GM12878 (cell line): ENCODE measurements at regions not wholly inside any gene's neighbourhood (a gene's known extent, or its start where the extent isn't known, plus 50 kb on each side); places are given as distances from the start of the nearest gene placed in this dataset.

Experiments used
- CBFB ChIP-seq: IDR thresholded peaks from 2 replicates; pipeline ENCODE4 v1.6.1; 2016; ENCODE audit warnings: antibody characterized with exemption, low read depth
- MTA2 ChIP-seq: fragments of 450-650 bp; IDR thresholded peaks from 2 replicates; pipeline ENCODE4 v1.6.1; 2016; ENCODE audit warnings: low read depth, mild to moderate bottlenecking, moderate library complexity
- NBN ChIP-seq: fragments of 450-650 bp; IDR thresholded peaks from 2 replicates; pipeline ENCODE4 v1.6.1; 2016
- NFYA ChIP-seq: IDR thresholded peaks from 2 replicates; pipeline ENCODE4 v1.6.1; 2011; ENCODE audit warnings: low read depth, mild to moderate bottlenecking, low read length, improper control_type of control experiment, borderline replicate concordance
- NRF1 ChIP-seq: conservative IDR thresholded peaks from 2 replicates; pipeline ENCODE4 v1.6.1; 2011; ENCODE audit warnings: mild to moderate bottlenecking, low read depth, low read length, improper control_type of control experiment
- POU2F2 ChIP-seq: IDR thresholded peaks from 3 replicates; pipeline ENCODE4 v1.6.1; 2011; ENCODE audit warnings: low read depth, mild to moderate bottlenecking, low read length, borderline replicate concordance
- SIX5 ChIP-seq: IDR thresholded peaks from 2 replicates; pipeline ENCODE4 v1.6.1; 2011; ENCODE audit warnings: mild to moderate bottlenecking, low read depth, low read length, moderate library complexity; ENCODE audit not compliant: severe bottlenecking
- TARDBP ChIP-seq: IDR thresholded peaks from 2 replicates; pipeline ENCODE4 v1.6.1; 2016; ENCODE audit warnings: borderline replicate concordance
- TF ChIP-seq, protein P1 (sequence below): fragments of 150-350 bp; IDR thresholded peaks from 2 replicates; pipeline ENCODE4 v1.6.1; 2016; ENCODE audit warnings: low read depth, low read length
- TF ChIP-seq, protein P2 (sequence below): fragments of 450-650 bp; IDR thresholded peaks from 2 replicates; pipeline ENCODE4 v1.6.1; 2016; ENCODE audit warnings: mild to moderate bottlenecking
- TF ChIP-seq, protein P3 (sequence below): fragments of 450-650 bp; IDR thresholded peaks from 2 replicates; pipeline ENCODE4 v1.6.1; 2014; ENCODE audit warnings: mild to moderate bottlenecking
- TF ChIP-seq, protein P4 (sequence below): IDR thresholded peaks from 2 replicates; pipeline ENCODE4 v1.6.1; 2012; ENCODE audit warnings: low read depth, low read length, improper control_type of control experiment

DNA sequence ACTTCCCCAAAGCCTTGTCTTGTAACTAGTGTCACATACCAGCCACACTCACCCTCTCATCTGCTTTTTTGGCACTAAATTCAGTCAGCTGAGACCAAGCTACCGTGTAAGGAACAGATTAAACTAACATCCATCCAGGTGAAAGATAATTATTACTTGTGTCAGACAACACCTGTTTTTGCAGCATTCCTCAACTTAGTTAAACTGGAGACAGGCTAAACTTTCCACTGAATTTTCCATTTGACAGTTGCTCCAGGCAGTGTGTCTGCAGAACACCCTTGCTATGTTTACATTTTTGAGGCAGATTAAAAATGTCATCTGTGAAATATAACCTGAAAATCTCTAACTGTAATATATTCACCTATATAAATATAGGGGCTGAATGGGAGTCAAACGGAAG, 73.6 kb downstream of the CYP26A1 start (continued):
- TF ChIP-seq, protein P1, sequence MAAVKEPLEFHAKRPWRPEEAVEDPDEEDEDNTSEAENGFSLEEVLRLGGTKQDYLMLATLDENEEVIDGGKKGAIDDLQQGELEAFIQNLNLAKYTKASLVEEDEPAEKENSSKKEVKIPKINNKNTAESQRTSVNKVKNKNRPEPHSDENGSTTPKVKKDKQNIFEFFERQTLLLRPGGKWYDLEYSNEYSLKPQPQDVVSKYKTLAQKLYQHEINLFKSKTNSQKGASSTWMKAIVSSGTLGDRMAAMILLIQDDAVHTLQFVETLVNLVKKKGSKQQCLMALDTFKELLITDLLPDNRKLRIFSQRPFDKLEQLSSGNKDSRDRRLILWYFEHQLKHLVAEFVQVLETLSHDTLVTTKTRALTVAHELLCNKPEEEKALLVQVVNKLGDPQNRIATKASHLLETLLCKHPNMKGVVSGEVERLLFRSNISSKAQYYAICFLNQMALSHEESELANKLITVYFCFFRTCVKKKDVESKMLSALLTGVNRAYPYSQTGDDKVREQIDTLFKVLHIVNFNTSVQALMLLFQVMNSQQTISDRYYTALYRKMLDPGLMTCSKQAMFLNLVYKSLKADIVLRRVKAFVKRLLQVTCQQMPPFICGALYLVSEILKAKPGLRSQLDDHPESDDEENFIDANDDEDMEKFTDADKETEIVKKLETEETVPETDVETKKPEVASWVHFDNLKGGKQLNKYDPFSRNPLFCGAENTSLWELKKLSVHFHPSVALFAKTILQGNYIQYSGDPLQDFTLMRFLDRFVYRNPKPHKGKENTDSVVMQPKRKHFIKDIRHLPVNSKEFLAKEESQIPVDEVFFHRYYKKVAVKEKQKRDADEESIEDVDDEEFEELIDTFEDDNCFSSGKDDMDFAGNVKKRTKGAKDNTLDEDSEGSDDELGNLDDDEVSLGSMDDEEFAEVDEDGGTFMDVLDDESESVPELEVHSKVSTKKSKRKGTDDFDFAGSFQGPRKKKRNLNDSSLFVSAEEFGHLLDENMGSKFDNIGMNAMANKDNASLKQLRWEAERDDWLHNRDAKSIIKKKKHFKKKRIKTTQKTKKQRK, result no peak
- no peak for TF ChIP-seq NBN
- TF ChIP-seq, protein P2, sequence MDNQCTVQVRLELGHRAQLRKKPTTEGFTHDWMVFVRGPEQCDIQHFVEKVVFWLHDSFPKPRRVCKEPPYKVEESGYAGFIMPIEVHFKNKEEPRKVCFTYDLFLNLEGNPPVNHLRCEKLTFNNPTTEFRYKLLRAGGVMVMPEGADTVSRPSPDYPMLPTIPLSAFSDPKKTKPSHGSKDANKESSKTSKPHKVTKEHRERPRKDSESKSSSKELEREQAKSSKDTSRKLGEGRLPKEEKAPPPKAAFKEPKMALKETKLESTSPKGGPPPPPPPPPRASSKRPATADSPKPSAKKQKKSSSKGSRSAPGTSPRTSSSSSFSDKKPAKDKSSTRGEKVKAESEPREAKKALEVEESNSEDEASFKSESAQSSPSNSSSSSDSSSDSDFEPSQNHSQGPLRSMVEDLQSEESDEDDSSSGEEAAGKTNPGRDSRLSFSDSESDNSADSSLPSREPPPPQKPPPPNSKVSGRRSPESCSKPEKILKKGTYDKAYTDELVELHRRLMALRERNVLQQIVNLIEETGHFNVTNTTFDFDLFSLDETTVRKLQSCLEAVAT, result no peak
- no peak for TF ChIP-seq NFYA
- TF ChIP-seq, protein P3, sequence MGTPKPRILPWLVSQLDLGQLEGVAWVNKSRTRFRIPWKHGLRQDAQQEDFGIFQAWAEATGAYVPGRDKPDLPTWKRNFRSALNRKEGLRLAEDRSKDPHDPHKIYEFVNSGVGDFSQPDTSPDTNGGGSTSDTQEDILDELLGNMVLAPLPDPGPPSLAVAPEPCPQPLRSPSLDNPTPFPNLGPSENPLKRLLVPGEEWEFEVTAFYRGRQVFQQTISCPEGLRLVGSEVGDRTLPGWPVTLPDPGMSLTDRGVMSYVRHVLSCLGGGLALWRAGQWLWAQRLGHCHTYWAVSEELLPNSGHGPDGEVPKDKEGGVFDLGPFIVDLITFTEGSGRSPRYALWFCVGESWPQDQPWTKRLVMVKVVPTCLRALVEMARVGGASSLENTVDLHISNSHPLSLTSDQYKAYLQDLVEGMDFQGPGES, result no peak
- TF ChIP-seq POU2F2, result no peak
- TF ChIP-seq SIX5, result no peak
- no peak for TF ChIP-seq MTA2
- TF ChIP-seq TARDBP, result no peak
- no peak for TF ChIP-seq CBFB
- no peak for TF ChIP-seq NRF1
- TF ChIP-seq, protein P4, sequence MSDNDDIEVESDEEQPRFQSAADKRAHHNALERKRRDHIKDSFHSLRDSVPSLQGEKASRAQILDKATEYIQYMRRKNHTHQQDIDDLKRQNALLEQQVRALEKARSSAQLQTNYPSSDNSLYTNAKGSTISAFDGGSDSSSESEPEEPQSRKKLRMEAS, result no peak
